AG10803 (cell line): ENCODE measurements at regions not wholly inside any gene's neighbourhood (a gene's known extent, or its start where the extent isn't known, plus 50 kb on each side); places are given as distances from the start of the nearest gene placed in this dataset.
"Not testable (repeated sequence)": the region's sequence is repeated elsewhere in the genome, so short reads cannot be mapped to it uniquely, and the experiment has no call there.

ENCODE experiments used
- DNase-seq: peaks from one replicate; pipeline ENCODE4 v3.0.0; 2010; ENCODE audit warnings: low read depth
- H3K4me3 ChIP-seq: 2 replicates; pipeline ENCODE4 v1.5.1; 2011; ENCODE audit warnings: mild to moderate bottlenecking, low read length, control low read depth
- CTCF ChIP-seq: conservative IDR thresholded peaks from 2 replicates; pipeline ENCODE4 v1.5.1; 2011; ENCODE audit warnings: mild to moderate bottlenecking, low read length, control low read depth, inconsistent platforms

- H3K4me3 ChIP-seq, result no peak overlapping the region
- no peak for TF ChIP-seq CTCF
- no peak for DNase-seq
These were observed 61.7 kb upstream of the SMURF2 start for GRCh38 chr17:64723781-64724180.

GRCh38 chr17:64721556-64721955 is 59.4 kb upstream of the SMURF2 start:
- not testable (repeated sequence) for DNase-seq, H3K4me3 ChIP-seq

DNA sequence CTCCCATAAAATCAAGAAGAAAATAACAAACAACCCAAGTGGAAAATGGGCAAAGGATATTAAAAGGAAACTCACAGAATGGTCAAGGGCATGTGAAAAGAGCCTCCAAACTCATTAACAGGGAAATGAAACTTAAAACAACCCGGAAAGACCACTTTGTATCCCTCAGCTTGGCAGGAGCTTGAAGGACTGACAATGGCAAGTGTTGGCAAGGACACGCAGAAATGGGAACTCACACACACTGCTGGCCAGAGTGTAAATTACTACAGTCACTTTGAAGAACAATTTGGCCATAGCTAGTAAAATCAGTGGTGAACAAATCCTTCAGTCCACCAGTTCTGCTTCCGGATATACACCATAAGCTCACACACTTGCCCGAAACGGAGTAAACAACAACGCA is 58.1 kb upstream of the SMURF2 start:
- not testable (repeated sequence) for DNase-seq, H3K4me3 ChIP-seq

DNA sequence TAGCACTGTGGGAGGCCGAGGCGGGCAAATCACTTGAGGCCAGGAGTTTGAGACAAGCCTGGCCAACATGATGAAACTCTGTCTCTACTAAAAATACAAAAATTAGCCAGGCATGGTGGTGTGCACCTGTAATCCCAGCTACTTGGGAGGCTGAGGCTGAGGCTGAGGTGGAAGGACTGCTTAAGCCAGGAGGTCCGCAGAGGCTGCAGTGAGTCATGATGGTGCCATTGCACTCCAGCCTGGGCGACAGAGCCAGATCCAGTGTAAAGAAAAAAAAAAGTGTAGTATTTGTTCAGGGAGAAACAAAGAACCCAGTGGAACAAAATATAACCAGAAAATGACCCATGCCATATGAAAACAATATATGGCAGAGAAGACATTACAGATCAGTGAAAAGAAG is 57.4 kb upstream of the SMURF2 start:
- H3K4me3 ChIP-seq, DNase-seq: not testable (repeated sequence)

GRCh38 chr17:64718816-64719215 is 56.7 kb upstream of the SMURF2 start:
- H3K4me3 ChIP-seq, DNase-seq: not testable (repeated sequence)

GRCh38 chr17:64718058-64718457 is 56.0 kb upstream of the SMURF2 start:
- no peak for TF ChIP-seq CTCF
- H3K4me3 ChIP-seq, result no peak overlapping the region
- DNase-seq, result no peak

DNA sequence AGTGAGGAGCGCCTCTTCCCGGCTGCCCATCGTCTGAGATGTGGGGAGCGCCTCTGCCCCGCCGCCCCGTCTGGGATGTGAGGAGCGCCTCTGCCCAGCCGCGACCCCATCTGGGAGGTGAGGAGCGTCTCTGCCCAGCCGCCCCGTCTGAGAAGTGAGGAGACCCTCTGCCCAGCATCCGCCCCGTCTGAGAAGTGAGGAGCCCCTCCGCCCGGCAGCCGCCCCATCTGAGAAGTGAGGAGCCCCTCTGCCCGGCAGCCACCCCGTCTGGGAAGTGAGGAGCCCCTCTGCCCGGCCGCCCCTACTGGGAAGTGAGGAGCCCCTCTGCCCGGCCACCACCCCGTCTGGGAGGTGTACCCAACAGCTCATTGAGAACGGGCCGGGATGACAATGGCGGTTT is 54.4 kb upstream of the SMURF2 start:
- not testable (repeated sequence) for H3K4me3 ChIP-seq, DNase-seq

GRCh38 chr17:64713786-64714185 is 51.7 kb upstream of the SMURF2 start:
- not testable (repeated sequence) for H3K4me3 ChIP-seq, DNase-seq

GRCh38 chr17:64712557-64713351 is 50.6 kb upstream of the SMURF2 start:
- H3K4me3 ChIP-seq, result not testable (repeated sequence)
- peak; percentile 42 for DNase-seq
